ENCODE measurements at regions not wholly inside any gene's neighbourhood (a gene's known extent, or its start where the extent isn't known, plus 50 kb on each side); places are given as distances from the start of the nearest gene placed in this dataset.

DNA sequence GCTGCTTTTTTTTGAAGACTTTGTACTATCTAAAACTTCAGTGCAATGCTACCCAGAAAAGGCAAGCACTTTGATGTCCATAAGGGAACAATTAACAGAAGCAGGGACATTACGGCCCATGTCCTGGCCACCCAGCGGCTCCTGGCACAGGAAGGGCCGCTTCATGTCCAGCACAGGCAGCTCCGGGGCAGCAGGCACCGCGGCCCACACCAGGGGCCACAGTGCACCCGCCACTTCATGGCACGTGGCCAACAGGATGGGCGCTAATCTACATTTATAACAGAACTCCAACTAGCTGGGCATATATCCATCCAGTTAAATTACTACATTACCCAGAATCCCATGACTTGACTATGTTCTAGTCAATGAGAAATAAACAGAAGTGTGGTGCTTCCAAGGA lies 198.2 kb upstream of the ID4 start:
- Histone ChIP-seq H2AFZ (ENCODE audit: low read depth) (no peak overlapping the region), H3K79me2 (ENCODE audit: insufficient read depth, low read depth) (no peaks in the 10 kb centered on the region), H4K20me1 (ENCODE audit: insufficient read depth) (no peaks in the 10 kb centered on the region; the same call in 1 of the 2 replicates), H3K4me3 (IDR thresholded peaks at IDR 0.05; ENCODE audit: insufficient read depth, low read depth, low read length) (no peak overlapping the region), H3K36me3 (ENCODE audit: insufficient read depth) (no peaks in the 10 kb centered on the region), H3K27ac (no peak overlapping the region), H3K9ac (no peak overlapping the region), H3K4me1 (ENCODE audit: low read depth, poor library complexity, severe bottlenecking) (no peaks in the 10 kb centered on the region), H3K4me2 (no peak overlapping the region), H3K27me3 (ENCODE audit: insufficient read depth, low read depth) (no peaks in the 10 kb centered on the region)
- TF ChIP-seq CTCF (conservative IDR thresholded peaks at IDR 0.05; ENCODE audit: low read depth, low read length), result no peak

DNA sequence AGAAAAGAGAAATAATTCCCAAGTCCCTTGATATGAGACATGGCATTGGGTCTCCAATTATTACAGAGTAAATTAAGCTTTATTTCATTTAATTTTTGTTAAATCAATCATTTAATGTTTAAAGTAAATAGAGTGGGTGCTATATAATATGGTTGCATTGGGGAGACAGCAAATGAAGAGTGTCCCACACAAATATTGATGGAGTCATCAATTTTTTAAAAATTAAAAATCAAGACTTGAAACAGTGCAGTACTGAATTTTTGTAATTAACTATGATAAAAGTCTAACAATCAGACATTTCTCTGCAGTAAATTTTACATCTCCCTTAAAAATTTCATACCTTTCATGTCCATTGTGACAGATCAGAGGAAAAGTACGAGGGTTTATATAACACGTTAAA lies 193.9 kb upstream of the ID4 start:
- Histone ChIP-seq H3K4me3 (IDR thresholded peaks at IDR 0.05; ENCODE audit: insufficient read depth, low read depth, low read length) (no peak overlapping the region), H2AFZ (ENCODE audit: low read depth) (no peak overlapping the region), H3K4me2 (no peak overlapping the region), H3K4me1 (ENCODE audit: low read depth, poor library complexity, severe bottlenecking) (no peaks in the 10 kb centered on the region), H4K20me1 (ENCODE audit: insufficient read depth) (no peaks in the 10 kb centered on the region), H3K9ac (no peak overlapping the region), H3K27me3 (ENCODE audit: insufficient read depth, low read depth) (no peaks in the 10 kb centered on the region), H3K79me2 (ENCODE audit: insufficient read depth, low read depth) (no peaks in the 10 kb centered on the region), H3K27ac (no peak overlapping the region), H3K36me3 (ENCODE audit: insufficient read depth) (no peaks in the 10 kb centered on the region)
- TF ChIP-seq CTCF (conservative IDR thresholded peaks at IDR 0.05; ENCODE audit: low read depth, low read length), result no peak

- H3K4me1 ChIP-seq (ENCODE audit: low read depth, poor library complexity, severe bottlenecking), result no peaks in the 10 kb centered on the region
- H3K9ac ChIP-seq, result no peak overlapping the region
- H3K27me3 ChIP-seq (ENCODE audit: insufficient read depth, low read depth), result no peaks in the 10 kb centered on the region
- no peaks in the 10 kb centered on the region for H4K20me1 ChIP-seq (ENCODE audit: insufficient read depth)
- no peak overlapping the region for H3K4me3 ChIP-seq (IDR thresholded peaks at IDR 0.05; ENCODE audit: insufficient read depth, low read depth, low read length)
- H3K4me2 ChIP-seq, result no peak overlapping the region
- TF ChIP-seq CTCF (conservative IDR thresholded peaks at IDR 0.05; ENCODE audit: low read depth, low read length), result no peak
- no peak overlapping the region for H3K27ac ChIP-seq
- no peaks in the 10 kb centered on the region for H3K36me3 ChIP-seq (ENCODE audit: insufficient read depth)
- H2AFZ ChIP-seq (ENCODE audit: low read depth), result no peak overlapping the region
- no peaks in the 10 kb centered on the region for H3K79me2 ChIP-seq (ENCODE audit: insufficient read depth, low read depth)
Measured at GRCh38 chr6:19643713-19644112, 193.5 kb upstream of the ID4 start.

GRCh38 chr6:19655744-19656143 lies 181.4 kb upstream of the ID4 start:
- no peak overlapping the region for H3K27ac ChIP-seq
- TF ChIP-seq CTCF (conservative IDR thresholded peaks at IDR 0.05; ENCODE audit: low read depth, low read length), result no peak
- no peak overlapping the region for H3K9ac ChIP-seq
- H2AFZ ChIP-seq (ENCODE audit: low read depth), result no peak overlapping the region
- H3K36me3 ChIP-seq (ENCODE audit: insufficient read depth), result no peaks in the 10 kb centered on the region
- H3K4me3 ChIP-seq (IDR thresholded peaks at IDR 0.05; ENCODE audit: insufficient read depth, low read depth, low read length), result no peak overlapping the region
- H3K4me1 ChIP-seq (ENCODE audit: low read depth, poor library complexity, severe bottlenecking), result no peaks in the 10 kb centered on the region
- no peaks in the 10 kb centered on the region for H3K27me3 ChIP-seq (ENCODE audit: insufficient read depth, low read depth)
- no peak overlapping the region for H3K4me2 ChIP-seq
- H3K79me2 ChIP-seq (ENCODE audit: insufficient read depth, low read depth), result no peaks in the 10 kb centered on the region
- H4K20me1 ChIP-seq (ENCODE audit: insufficient read depth), result no peaks in the 10 kb centered on the region
